ENCODE measurements at regions not wholly inside any gene's neighbourhood (a gene's known extent, or its start where the extent isn't known, plus 50 kb on each side); places are given as distances from the start of the nearest gene placed in this dataset.

DNA sequence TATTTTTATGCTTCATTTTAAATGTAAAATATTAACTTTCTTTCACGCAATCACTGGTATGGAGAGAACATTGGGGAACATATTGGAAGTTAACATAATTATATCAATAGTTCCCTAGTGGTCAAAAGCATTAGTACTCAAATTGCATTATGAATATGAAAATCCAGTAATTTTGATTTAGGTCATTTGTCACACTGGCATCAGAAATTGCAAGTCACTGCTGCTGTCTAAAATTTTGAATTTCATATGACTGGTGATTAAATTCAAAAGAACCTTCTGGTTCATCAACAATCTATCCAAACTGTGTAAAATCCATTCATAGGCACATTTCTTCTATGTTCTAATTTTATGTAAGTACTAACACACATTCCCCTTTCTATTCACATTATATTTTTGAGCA, 2235.7 kb upstream of the PCDH20 start:
- no peaks in the 10 kb centered on the region for H3K36me3 ChIP-seq (ENCODE audit: control insufficient read depth, low read length)
- no peaks in the 10 kb centered on the region for H3K79me2 ChIP-seq (ENCODE audit: control insufficient read depth, low read length)
- no peaks in the 10 kb centered on the region for H4K20me1 ChIP-seq (ENCODE audit: control insufficient read depth, insufficient read depth, low read depth, low read length)
- H3K9me2 ChIP-seq (replicated peaks; ENCODE audit: control insufficient read depth, low read length) = no peaks in the 10 kb centered on the region
- H3K27me3 ChIP-seq (ENCODE audit: control insufficient read depth, low read length) = no peaks in the 10 kb centered on the region
- H3K4me2 ChIP-seq (ENCODE audit: low read length) = no peak overlapping the region
- H3K4me3 ChIP-seq (ENCODE audit: low read length) = no peak overlapping the region
- H3K27ac ChIP-seq (ENCODE audit: low read depth, low read length) = no peak overlapping the region
- H3K9me3 ChIP-seq (ENCODE audit: control insufficient read depth, insufficient read depth, low read length) = no peaks in the 10 kb centered on the region
- no peaks in the 10 kb centered on the region for H3K4me1 ChIP-seq (ENCODE audit: control insufficient read depth, low read length)
- TF ChIP-seq, protein P1, sequence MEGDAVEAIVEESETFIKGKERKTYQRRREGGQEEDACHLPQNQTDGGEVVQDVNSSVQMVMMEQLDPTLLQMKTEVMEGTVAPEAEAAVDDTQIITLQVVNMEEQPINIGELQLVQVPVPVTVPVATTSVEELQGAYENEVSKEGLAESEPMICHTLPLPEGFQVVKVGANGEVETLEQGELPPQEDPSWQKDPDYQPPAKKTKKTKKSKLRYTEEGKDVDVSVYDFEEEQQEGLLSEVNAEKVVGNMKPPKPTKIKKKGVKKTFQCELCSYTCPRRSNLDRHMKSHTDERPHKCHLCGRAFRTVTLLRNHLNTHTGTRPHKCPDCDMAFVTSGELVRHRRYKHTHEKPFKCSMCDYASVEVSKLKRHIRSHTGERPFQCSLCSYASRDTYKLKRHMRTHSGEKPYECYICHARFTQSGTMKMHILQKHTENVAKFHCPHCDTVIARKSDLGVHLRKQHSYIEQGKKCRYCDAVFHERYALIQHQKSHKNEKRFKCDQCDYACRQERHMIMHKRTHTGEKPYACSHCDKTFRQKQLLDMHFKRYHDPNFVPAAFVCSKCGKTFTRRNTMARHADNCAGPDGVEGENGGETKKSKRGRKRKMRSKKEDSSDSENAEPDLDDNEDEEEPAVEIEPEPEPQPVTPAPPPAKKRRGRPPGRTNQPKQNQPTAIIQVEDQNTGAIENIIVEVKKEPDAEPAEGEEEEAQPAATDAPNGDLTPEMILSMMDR (IDR thresholded peaks at IDR 0.05; ENCODE audit: low read depth, low read length, poor library complexity, severe bottlenecking) = no peak
- no peak for TF ChIP-seq EZH2phosphoT487 (IDR thresholded peaks at IDR 0.05; ENCODE audit: borderline replicate concordance, low read length)
- no peaks in the 10 kb centered on the region for H3F3A ChIP-seq (ENCODE audit: control insufficient read depth, insufficient read depth)

- Histone ChIP-seq H3K36me3 (ENCODE audit: control insufficient read depth, low read length) (no peaks in the 10 kb centered on the region), H3K27ac (ENCODE audit: low read depth, low read length) (no peak overlapping the region), H3K9me2 (replicated peaks; ENCODE audit: control insufficient read depth, low read length) (no peaks in the 10 kb centered on the region), H4K20me1 (ENCODE audit: control insufficient read depth, insufficient read depth, low read depth, low read length) (no peaks in the 10 kb centered on the region), H3K79me2 (ENCODE audit: control insufficient read depth, low read length) (no peaks in the 10 kb centered on the region), H3K4me1 (ENCODE audit: control insufficient read depth, low read length) (no peaks in the 10 kb centered on the region), H3K9me3 (ENCODE audit: control insufficient read depth, insufficient read depth, low read length) (no peaks in the 10 kb centered on the region), H3F3A (ENCODE audit: control insufficient read depth, insufficient read depth) (no peaks in the 10 kb centered on the region), H3K4me2 (ENCODE audit: low read length) (no peak overlapping the region), H3K4me3 (ENCODE audit: low read length) (no peak overlapping the region), H3K27me3 (ENCODE audit: control insufficient read depth, low read length) (no peaks in the 10 kb centered on the region)
- TF ChIP-seq, protein P1 (IDR thresholded peaks at IDR 0.05; ENCODE audit: low read depth, low read length, poor library complexity, severe bottlenecking) = no peak
- TF ChIP-seq EZH2phosphoT487 (IDR thresholded peaks at IDR 0.05; ENCODE audit: borderline replicate concordance, low read length) = no peak
Observed at GRCh38 chr13:63643543-63643942, 2227.9 kb upstream of the PCDH20 start.

DNA sequence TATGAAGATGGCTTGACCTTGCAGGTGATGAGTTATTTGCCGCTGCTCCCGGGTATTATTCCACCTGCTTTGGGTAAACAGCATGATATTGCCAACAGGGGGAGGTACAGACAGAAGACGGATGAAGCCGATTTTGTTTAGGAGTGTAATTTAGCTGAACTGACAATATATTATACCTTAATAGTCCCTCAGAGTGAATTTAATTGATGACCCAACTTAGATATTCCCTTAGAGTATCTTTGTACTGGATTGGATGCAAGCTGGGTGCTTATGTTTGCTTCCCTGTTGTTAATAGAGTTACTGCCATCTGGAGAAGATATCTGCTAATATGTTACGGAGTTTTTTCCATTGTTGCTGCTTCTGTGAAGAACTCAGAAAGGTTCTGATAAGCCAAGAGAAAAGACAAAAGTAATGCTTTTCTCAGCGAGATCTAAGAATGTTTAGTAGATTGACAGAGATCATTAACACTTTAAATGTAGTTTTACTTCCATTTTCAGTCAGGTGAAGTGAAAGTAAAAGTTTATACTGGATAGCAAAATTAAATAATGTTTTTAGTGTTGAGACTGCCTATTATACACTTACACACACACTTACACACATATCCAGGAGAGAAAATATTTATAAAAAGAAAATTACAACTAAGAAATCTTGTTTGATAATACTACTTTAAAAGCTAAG, 2220.8 kb upstream of the PCDH20 start:
- H3K4me2 ChIP-seq (ENCODE audit: low read length) = no peak overlapping the region

More for the DNA sequence above, 2220.8 kb upstream of the PCDH20 start:
- Histone ChIP-seq H4K20me1 (ENCODE audit: control insufficient read depth, insufficient read depth, low read depth, low read length) (no peaks in the 10 kb centered on the region), H3K27ac (ENCODE audit: low read depth, low read length) (no peak overlapping the region), H3K36me3 (ENCODE audit: control insufficient read depth, low read length) (no peaks in the 10 kb centered on the region), H3K79me2 (ENCODE audit: control insufficient read depth, low read length) (no peaks in the 10 kb centered on the region), H3K4me1 (ENCODE audit: control insufficient read depth, low read length) (no peaks in the 10 kb centered on the region), H3K4me3 (ENCODE audit: low read length) (no peak overlapping the region), H3F3A (ENCODE audit: control insufficient read depth, insufficient read depth) (no peaks in the 10 kb centered on the region), H3K27me3 (ENCODE audit: control insufficient read depth, low read length) (no peaks in the 10 kb centered on the region), H3K9me3 (ENCODE audit: control insufficient read depth, insufficient read depth, low read length) (no peaks in the 10 kb centered on the region), H3K9me2 (replicated peaks; ENCODE audit: control insufficient read depth, low read length) (no peaks in the 10 kb centered on the region)
- TF ChIP-seq, protein P1 (IDR thresholded peaks at IDR 0.05; ENCODE audit: low read depth, low read length, poor library complexity, severe bottlenecking) = no peak
- TF ChIP-seq EZH2phosphoT487 (IDR thresholded peaks at IDR 0.05; ENCODE audit: borderline replicate concordance, low read length) = no peak
